ENCODE measurements at regions not wholly inside any gene's neighbourhood (a gene's known extent, or its start where the extent isn't known, plus 50 kb on each side); places are given as distances from the start of the nearest gene placed in this dataset.
"Not testable (repeated sequence)": the region's sequence is repeated elsewhere in the genome, so short reads cannot be mapped to it uniquely, and the experiment has no call there.

DNA sequence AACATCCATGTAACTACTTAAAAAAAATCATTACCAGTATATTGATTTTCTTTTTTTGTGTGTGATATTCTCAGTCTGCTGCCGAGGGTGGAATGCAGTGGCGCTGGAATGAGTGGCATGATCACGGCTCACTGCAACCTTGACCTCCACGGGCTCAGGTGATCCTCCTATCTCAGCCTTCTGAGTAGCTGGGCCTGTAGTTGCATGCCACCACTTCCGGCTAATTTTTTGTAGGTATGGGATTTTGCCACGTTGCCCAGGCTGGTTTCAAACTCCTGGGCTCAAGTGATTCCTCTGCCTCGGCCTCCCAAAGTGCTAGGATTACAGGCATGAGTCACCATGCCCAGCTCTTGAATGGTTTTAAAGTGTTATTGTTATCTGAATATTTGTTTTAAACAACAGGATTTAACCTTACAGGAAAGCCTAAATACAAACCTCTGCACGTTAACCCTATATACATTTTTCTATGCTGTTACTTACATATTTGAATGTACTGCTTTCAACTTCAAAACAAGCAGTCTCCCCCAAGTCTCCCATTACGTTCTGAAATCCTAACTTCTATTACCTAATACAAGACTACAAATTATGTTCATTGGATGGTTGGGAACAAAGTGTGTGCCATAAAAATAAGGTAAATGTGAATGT is 61.7 kb downstream of the KPNA2 start:
- in situ Hi-C loops (cut with MboI; ENCODE audit: low sequenced_read_pairs), result no loop called here

DNA sequence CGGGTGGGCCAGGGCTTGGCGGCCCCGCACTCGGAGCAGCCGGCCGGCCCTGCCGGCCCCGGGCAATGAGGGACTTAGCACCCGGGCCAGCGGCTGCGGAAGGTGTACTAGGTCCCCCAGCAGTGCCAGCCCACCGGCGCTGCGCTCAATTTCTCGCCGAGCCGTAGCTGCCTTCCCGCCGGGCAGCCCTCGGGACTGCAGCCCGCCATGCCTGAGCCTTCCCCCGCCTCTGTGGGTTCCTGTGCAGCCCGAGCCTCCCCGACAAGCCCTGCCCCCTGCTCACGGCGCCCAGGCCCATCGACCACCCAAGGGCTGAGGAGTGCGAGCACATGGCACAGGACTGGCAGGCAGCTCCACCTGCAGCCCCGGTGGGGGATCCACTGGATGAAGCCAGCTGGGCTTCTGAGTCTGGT is 63.8 kb downstream of the KPNA2 start:
- in situ Hi-C loops (cut with MboI; ENCODE audit: low sequenced_read_pairs), result not testable (repeated sequence)

- in situ Hi-C loops (cut with MboI; ENCODE audit: low sequenced_read_pairs), result no loop called here
Measured at GRCh38 chr17:68100000-68100641, 64.6 kb downstream of the KPNA2 start.

- in situ Hi-C loops (cut with MboI; ENCODE audit: low sequenced_read_pairs), result no loop called here
Measured at GRCh38 chr17:68101075-68101986, 65.8 kb downstream of the KPNA2 start.

DNA sequence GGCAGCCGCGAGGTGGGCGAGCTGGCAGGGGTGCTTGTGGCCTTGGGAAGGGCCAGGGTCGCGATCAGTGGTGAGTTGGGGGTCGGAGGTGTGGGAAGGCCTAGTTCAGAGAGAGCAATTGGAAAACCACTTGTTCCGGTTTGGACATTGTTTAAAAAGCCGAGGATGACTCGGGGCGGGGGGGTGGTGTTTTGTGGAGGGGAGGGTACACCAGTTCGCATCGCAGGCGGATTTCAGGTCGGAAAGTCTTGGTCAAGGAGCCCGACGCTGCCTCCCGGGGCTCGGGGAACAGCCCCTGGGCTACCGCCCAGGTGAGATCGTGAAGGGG is 66.4 kb downstream of the KPNA2 start:
- in situ Hi-C loops (cut with MboI; ENCODE audit: low sequenced_read_pairs), result no loop called here

GRCh38 chr17:68102318-68102758 is 66.8 kb downstream of the KPNA2 start:
- in situ Hi-C loops (cut with MboI; ENCODE audit: low sequenced_read_pairs), result no loop called here

- in situ Hi-C loops (cut with MboI; ENCODE audit: low sequenced_read_pairs), result no loop called here
Measured at GRCh38 chr17:68103148-68103547, 67.6 kb downstream of the KPNA2 start.

GRCh38 chr17:68106085-68106484 is 70.5 kb downstream of the KPNA2 start:
- in situ Hi-C loops (cut with MboI; ENCODE audit: low sequenced_read_pairs), result no loop called here

DNA sequence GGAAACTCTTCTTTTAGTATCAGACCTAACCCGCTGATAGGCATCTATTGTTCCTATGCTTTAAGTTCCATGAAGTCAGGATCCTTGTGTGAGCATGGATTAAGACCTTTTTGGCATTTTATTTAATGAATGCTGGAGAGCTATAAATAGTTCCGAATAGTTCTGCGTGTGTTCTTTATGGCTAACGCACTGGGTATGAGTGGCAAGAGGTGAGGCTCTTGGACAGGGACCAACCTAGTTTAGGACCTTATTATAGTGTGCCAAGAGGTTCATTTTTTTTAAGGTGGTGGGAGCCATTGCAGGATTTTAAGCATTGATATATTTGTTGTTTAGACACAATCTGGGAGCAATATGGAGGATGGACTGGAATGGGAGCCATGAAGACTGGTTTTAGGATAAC is 71.8 kb downstream of the KPNA2 start:
- in situ Hi-C loops (cut with MboI; ENCODE audit: low sequenced_read_pairs), result no loop called here

DNA sequence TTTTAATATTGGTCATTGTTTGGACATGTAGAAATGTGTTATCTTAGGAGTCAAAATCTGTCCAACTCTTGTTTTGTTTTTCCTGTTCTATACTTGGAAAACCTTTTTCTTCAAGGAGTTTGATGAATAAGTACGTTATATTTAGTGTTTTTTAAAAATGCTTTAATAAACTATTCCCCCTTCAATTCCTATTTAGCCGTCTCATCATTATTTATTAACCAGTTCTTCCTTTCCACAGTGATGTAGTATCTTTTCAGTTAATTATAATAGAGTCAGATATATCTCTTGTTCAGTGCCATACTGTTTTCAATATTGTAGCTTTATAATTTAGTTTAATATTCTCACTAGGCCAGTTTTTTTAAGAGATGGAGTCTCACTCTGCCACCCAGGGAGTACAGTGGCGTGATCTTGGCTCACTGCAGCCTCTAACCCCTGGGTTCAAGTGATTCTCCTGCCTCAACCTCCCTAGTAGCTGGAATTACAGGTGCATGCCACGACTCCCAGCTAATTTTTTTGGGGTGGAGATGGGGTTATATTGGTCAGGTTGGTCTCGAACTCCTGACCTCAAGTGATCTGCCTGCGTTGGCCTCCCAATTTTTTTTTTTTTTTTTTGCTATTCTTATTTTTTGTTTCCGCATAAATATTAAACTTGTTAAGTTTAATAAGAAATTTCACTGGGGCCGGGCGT is 72.9 kb downstream of the KPNA2 start:
- in situ Hi-C loops (cut with MboI; ENCODE audit: low sequenced_read_pairs), result no loop called here

- in situ Hi-C loops (cut with MboI; ENCODE audit: low sequenced_read_pairs), result not testable (repeated sequence)
Measured at GRCh38 chr17:68109404-68109803, 73.9 kb downstream of the KPNA2 start.

DNA sequence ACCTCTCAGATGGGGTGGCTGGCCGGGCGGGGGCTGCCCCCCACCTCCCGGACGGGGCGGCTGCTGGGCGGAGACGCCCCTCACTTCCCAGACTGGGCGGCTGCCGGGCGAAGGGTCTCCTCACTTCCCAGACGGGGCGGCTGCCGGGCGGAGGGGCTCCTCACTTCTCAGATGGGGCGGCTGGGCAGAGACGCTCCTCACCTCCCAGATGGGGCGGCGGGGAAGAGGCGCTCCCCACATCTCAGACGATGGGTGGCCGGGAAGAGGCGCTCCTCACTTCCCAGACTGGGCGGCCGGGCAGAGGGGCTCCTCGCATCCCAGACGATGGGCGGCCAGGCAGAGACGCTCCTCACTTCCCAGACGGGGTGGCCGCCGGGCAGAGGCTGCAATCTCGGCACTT is 80.7 kb downstream of the KPNA2 start:
- in situ Hi-C loops (cut with MboI; ENCODE audit: low sequenced_read_pairs), result not testable (repeated sequence)

- in situ Hi-C loops (cut with MboI; ENCODE audit: low sequenced_read_pairs), result no loop called here
Measured at GRCh38 chr17:68122587-68122986, 87.1 kb downstream of the KPNA2 start.

- in situ Hi-C loops (cut with MboI; ENCODE audit: low sequenced_read_pairs), result no loop called here
Measured at GRCh38 chr17:68125111-68125870, 89.8 kb downstream of the KPNA2 start.

GRCh38 chr17:68127914-68128313 is 92.4 kb downstream of the KPNA2 start:
- in situ Hi-C loops (cut with MboI; ENCODE audit: low sequenced_read_pairs), result no loop called here

- in situ Hi-C loops (cut with MboI; ENCODE audit: low sequenced_read_pairs), result no loop called here
Measured at GRCh38 chr17:68131456-68131855, 95.9 kb downstream of the KPNA2 start.

- in situ Hi-C loops (cut with MboI; ENCODE audit: low sequenced_read_pairs), result no loop called here
Measured at GRCh38 chr17:68133346-68134045, 98.0 kb downstream of the KPNA2 start.

GRCh38 chr17:68134046-68134637 is 98.6 kb downstream of the KPNA2 start:
- in situ Hi-C loops (cut with MboI; ENCODE audit: low sequenced_read_pairs), result no loop called here

GRCh38 chr17:68134731-68135130 is 99.2 kb downstream of the KPNA2 start:
- in situ Hi-C loops (cut with MboI; ENCODE audit: low sequenced_read_pairs), result no loop called here
